Erythroblast (primary cell): ENCODE measurements at regions not wholly inside any gene's neighbourhood (a gene's known extent, or its start where the extent isn't known, plus 50 kb on each side); places are given as distances from the start of the nearest gene placed in this dataset.

Experiments used
- DNase-seq, 2 experiments: peaks; one replicate each; lab custom pipeline; 2025; lab: John Stamatoyannopoulos, UW
- GATA1 ChIP-seq: IDR thresholded peaks from 2 replicates; pipeline ENCODE4 v1.6.1; 2011; ENCODE audit warnings: low read depth, mild to moderate bottlenecking, control low read depth, low read length, moderate library complexity
- POLR2A ChIP-seq: IDR thresholded peaks from 2 replicates; pipeline ENCODE4 v1.6.1; 2011; ENCODE audit warnings: mild to moderate bottlenecking, low read length

GRCh38 chr10:111261081-111261615, 184.3 kb downstream of the ADRA2A start:
- no peak for DNase-seq
- TF ChIP-seq POLR2A: no peak
- no peak for TF ChIP-seq GATA1

DNA sequence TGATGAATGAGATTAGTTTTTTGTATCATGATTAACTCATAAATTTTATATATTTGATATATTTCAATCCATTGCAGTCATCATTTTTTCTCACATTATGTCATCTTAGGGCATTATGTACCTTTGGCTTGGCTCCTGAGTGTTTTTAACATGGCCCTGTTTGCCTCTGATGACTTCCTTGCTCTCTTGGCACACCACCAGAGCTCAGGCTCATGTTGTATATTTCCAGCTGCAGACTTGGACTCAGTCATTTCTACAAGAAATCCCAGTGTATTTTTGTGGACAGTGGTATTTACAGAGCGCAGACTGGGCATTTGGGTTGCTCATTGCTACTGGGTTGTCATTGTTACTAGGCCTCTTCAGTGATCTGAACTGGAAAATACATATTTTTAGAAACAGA, 188.5 kb downstream of the ADRA2A start:
- TF ChIP-seq POLR2A (no peak), GATA1 (no peak)

DNA sequence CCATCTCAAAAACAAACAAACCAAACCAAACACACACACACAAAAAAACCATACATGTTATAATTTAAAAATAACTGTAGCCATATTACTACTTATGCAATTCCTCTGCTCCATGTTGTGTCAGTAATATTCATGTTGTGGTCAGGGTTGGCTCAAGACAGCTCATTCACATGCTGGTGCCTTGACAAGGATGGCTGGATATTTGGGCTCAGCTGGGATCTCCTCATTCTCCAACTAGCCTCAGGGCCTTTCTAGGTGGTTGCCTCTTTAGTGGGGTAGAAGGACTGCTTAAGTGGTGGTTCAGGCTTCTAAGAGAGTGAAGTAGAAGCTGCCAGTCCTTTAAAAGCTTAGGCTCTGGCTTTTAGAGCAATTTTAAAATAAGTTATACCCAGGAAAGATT, 189.3 kb downstream of the ADRA2A start:
- DNase-seq: no peak
- no peak for TF ChIP-seq POLR2A
- TF ChIP-seq GATA1: no peak

More for the DNA sequence above, 188.5 kb downstream of the ADRA2A start:
- DNase-seq: no peak

DNA sequence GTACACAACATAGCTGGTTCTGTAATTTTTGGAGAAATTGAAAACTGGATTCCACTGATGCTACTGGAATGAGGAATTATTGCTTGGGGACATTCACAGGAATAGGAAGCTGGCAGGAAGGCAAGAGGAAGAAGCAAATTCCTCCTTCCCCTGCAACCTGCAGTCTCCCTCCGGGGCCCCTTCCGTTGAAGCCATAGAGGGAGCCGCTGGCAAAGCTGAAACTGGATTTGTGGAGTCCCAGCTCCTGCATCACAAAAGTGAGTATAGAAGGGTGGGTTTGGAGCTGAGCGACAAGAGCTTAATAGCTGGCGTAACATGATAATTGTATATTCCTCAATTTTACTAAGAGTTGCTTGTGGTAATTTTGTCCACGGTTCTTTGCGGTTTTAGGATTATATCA, 190.8 kb downstream of the ADRA2A start:
- TF ChIP-seq GATA1 (no peak), POLR2A (no peak)
- no peak for DNase-seq

DNA sequence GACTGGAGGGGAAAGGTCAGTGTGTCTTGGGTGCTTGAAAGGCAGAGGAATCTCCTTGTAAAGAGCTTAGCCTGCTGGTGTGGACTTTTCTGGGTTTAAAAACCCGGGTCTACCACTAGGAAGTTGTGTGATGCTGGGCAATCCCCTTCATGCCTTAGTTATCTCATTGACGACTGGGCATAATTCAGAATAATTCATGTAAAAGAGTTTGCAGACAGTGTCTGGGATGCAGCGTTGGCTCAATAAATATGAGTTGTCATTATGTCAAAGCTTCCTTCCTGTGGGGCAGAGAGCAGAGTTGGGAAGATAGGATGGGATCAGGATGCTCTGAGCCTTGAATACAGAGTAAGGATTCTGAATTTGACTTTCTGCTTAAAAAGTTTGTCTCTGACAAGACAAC, 196.4 kb downstream of the ADRA2A start:
- DNase-seq: no peak
- TF ChIP-seq POLR2A (no peak), GATA1 (no peak)

- no peak for DNase-seq
- TF ChIP-seq GATA1 (no peak), POLR2A (no peak)
These were observed 196.8 kb downstream of the ADRA2A start for GRCh38 chr10:111273635-111274034.

- no peak for TF ChIP-seq GATA1
- no peak for TF ChIP-seq POLR2A
- no peak for DNase-seq
These were observed 198.3 kb downstream of the ADRA2A start for GRCh38 chr10:111275091-111275490.

- no peak for TF ChIP-seq GATA1
- no peak for TF ChIP-seq POLR2A
- no peak for DNase-seq
These were observed 200.8 kb downstream of the ADRA2A start for GRCh38 chr10:111277661-111278060.

GRCh38 chr10:111278266-111278665, 201.4 kb downstream of the ADRA2A start:
- TF ChIP-seq GATA1: no peak
- TF ChIP-seq POLR2A: no peak
- no peak for DNase-seq

DNA sequence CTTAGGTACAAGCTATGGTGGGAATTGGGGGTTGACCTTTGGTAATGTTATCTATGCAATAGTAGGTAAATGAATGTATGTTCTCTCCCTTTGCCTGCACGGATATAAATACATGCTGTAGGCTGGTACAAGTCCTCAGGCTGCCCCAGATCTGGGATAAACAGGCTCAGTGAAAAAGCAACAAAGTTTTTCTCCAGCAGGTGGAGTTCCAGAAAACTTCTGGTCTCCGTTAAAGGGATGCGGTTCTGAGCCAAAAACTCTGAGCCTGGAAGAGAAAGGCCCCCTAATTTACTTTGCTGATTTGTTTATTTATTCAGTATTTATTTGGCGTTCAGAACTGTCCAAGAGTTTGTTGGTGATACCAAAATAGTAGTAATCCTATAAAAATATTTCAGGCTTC, 204.7 kb downstream of the ADRA2A start:
- no peak for TF ChIP-seq GATA1
- no peak for TF ChIP-seq POLR2A
- peak in 1 of 2 experiments; percentile 6 for DNase-seq

DNA sequence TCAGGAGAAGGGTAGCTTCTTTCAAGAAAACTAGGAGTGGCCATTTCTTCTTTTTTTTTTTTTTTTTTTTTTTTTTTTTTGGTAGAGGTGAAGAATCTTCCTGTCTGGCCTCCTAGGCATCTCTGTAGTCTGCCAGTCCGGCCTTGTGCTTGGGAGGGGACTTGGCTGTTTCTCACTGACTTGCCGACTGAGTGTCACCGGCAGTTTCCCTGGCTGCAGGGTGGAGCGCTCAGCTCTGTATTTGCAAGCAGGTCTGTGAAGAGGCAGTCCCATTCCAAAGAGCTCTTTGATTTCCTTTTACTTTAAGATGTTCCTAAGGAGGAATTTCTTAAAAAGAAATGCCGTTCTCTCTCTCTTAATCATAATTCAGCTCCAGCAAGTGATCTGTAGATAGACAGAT, 212.6 kb downstream of the ADRA2A start:
- TF ChIP-seq GATA1 (no peak), POLR2A (no peak)
- DNase-seq: no peak

DNA sequence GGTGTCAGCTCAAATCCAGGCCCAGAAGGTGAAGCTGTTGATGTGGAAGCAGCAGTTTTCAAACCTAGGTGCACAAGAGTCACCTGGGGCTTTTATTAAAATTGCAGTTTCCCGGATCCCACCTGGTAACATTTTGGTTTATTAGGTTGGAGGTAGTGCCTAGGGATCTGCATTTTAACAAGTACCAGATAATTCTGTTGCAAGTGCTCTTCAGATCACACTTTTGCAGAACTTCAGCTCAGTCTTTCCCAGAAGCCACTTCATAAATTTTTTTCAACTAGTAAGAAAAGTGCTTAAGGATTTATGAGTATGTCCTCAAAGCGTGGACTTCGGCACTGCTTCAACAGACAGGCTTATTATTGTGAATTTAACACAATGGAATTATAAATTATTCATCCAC, 213.8 kb downstream of the ADRA2A start:
- no peak for TF ChIP-seq POLR2A
- no peak for TF ChIP-seq GATA1
- DNase-seq: no peak

DNA sequence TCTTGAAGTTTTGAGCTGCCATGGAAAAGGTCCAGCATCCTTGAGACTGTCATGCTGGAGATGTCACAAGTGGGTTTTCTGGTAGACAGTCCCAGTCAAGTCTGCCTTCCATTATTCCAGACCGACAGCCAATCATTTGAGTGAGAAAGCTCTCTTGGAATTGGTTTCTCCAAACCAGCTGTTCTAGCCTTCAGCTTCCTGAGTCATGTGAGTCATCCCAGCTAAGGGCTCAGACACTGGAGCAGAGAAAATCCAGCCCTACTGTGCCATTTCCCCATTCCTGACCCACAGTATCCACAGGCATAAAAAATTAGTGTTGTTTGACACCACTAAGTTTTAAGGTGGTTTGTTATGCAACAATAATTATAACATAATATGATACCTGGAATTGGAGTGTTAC, 219.0 kb downstream of the ADRA2A start:
- DNase-seq: no peak
- TF ChIP-seq POLR2A: no peak
- no peak for TF ChIP-seq GATA1

GRCh38 chr10:111297351-111297848, 220.6 kb downstream of the ADRA2A start:
- no peak for DNase-seq

GRCh38 chr10:111298031-111298430, 221.2 kb downstream of the ADRA2A start:
- no peak for TF ChIP-seq POLR2A
- no peak for TF ChIP-seq GATA1
- DNase-seq: no peak

More at GRCh38 chr10:111297351-111297848, 220.6 kb downstream of the ADRA2A start:
- TF ChIP-seq GATA1 (no peak), POLR2A (no peak)
